NCI-H1694 treated with DMSO at 0.1 percent for 48 hours (cell line): ENCODE measurements at regions not wholly inside any gene's neighbourhood (a gene's known extent, or its start where the extent isn't known, plus 50 kb on each side); places are given as distances from the start of the nearest gene placed in this dataset.
"Not testable (repeated sequence)": the region's sequence is repeated elsewhere in the genome, so short reads cannot be mapped to it uniquely, and the experiment has no call there.

Experiments
- DNase-seq: peaks from one replicate; lab custom pipeline; 2025; lab: John Stamatoyannopoulos, UW

DNA sequence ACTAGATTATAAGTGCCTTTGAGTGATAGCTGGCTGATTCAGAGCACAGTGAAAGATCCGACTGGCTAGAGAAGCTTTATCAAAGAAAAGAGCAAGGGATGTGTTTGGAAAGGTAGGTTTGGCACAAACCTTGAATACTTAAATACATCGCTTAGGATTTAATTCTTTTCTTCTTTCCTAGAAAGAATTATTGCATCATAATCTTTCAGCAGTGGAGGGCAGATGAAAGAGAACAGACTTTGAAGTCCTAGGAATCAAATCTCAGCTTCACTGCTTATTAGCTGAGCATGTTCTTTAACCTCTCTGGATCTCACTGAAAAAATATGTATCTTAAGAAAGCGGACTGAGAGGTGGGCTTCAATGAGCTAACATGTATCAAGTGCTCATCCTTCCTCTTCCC, 122.8 kb downstream of the ZNF365 start:
- no peak for DNase-seq

DNA sequence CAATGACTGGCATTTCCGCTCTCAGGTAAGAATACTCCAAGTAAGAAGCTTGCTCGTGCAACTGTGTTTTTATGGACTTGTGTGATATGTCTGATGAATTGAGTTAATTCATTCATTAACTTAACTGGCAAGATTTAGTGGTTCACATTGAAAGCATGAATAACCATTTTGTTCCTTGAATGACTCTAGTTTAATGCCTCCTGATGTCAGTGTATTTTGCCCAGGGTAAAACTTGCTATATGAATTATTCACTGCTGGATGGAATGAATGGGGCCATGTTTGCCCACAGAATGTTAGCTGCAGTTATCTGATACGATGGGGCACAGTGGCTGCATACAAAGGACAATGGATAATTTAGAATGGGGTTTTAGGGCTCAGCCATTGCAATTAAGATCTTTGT, 124.1 kb downstream of the ZNF365 start:
- DNase-seq: no peak

DNA sequence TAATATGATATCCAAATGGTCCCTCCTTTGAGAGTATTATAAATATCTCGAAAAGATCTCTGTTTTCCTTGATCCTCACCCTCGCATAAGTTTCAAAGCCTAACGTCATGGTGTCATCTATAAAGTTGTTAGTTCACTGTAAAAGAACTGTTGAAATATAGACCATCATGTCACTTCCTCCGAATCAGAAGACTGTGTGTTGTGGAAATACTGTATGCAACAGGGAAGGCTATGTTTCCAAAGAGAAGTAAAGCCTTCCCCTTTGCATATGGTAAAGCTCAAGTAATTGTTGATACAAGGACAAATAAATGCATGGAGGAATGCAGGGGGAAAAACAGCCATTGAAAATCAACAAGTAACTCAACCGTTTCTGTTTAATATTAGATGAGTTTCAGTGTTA, 125.9 kb downstream of the ZNF365 start:
- DNase-seq: not testable (repeated sequence)

DNA sequence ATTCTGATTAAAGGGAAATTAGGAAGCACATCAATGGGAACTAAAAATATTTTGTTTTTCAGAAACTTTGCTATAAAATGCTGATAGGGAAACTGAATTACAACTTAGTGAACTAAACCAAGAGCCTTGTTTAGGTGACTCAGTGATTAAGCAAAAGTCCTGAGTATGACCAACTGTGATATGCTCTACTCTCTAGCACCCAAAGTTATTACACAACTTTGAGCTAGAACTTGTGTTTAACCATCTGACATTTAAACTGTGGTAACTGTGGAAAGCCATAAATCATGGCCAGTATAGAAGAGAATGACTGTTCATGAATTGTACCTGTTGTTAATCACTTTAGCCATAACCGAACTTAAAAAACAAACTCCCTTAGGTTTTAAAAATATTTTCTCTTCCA, 127.4 kb downstream of the ZNF365 start:
- DNase-seq: no peak

DNA sequence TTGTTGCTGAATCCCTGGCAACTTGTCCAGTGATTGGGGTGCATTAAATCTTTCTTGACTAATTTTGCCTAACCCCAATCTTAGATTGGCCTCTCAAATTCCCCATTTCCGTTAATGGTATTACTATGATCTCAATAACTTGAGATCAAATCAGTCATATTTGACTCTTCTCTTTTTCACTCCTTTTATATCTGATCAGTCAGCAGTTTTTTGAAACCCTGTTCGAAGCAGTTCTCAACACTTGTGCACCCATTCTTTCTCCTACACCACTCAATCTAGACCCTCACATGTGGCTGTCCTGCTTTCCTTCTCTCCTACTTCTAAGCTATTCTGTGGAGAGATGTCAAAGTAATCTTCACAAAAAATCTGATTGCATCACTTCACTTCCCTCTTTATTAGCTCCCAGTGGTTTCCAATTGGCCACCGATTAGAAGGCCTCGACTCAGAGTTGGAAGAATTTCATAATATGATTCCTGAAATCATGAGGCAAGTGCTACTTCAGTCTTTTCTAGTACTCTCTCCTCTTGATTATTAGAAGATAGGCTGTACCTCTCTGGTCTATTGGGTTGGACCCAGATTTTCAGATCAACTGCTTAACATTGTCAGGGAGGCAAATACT, 128.9 kb downstream of the ZNF365 start:
- no peak for DNase-seq

DNA sequence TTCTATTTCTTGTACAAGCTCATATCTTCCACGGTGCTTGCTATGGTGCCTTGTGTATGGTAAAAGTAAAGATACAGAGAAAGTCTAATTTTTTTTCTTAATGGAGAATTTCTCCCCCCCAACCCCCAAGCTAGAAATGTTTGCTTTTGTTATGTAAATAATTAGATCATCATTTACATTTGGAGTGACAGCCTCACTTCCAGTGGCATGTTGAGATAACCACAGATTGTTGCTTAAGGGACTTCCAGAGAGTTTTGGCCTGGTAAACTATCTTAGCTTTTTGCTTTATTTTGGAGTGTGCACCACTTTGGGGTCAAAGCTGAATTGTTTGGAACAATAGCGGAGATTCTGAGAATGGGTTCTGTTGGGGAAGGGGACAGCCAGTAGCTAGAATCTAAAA, 129.7 kb downstream of the ZNF365 start:
- DNase-seq: no peak

DNA sequence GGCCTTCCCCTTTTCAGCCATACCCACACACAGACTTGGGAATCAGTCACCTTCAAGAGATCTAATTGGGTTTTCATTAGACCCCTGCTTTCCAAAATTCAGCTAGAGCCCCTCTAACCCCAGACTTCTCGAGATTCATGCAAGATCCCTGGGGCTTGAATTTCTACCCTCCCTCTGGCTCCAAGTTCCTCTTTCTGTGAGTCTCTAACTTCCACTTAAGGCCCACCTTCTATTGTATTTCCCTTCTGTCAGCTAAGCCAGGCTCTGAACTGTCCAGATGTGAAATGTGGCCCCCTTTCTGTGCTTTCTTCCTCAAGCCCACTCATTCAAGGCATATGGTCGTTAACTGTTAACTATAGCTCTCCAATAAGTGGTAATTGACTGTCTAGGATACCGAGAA, 132.2 kb downstream of the ZNF365 start:
- DNase-seq: no peak

DNA sequence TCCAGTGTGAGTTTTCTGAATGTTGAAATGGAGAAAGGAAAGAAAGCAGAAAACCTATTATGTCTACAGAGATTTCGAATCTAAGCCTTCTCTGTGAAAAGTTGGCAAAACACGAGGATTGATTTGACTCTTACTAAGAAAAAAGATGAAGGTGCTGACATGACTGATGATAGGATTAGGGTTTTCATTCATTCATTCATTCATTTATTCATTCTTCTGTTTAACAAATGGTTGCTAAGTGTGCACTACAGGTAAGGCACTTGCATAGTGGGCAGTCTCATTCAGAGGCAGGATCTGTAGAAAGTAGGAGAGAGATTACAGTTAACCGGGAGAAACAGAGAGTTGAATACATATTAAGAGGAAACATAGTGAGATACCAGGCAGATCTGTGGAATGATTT, 137.1 kb downstream of the ZNF365 start:
- DNase-seq: no peak

DNA sequence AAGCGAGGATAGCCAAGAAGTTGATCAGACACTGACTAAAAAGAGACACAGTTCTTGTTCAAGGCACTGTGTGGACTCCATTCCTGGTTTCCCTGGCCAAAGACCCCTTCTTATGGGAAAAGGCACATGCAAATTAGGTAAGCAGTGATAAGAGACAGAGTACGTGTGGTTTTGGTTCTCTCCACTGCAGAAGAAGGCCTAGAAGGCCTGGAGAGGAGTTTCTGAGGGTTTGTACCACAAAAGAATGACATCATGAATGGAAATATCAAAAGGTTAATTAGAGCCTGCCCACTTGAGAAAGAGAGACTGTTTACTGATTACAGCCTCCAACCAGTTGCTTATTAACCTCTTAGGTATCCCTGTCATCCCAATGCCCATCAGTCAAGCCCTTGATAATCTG, 137.5 kb downstream of the ZNF365 start:
- no peak for DNase-seq

DNA sequence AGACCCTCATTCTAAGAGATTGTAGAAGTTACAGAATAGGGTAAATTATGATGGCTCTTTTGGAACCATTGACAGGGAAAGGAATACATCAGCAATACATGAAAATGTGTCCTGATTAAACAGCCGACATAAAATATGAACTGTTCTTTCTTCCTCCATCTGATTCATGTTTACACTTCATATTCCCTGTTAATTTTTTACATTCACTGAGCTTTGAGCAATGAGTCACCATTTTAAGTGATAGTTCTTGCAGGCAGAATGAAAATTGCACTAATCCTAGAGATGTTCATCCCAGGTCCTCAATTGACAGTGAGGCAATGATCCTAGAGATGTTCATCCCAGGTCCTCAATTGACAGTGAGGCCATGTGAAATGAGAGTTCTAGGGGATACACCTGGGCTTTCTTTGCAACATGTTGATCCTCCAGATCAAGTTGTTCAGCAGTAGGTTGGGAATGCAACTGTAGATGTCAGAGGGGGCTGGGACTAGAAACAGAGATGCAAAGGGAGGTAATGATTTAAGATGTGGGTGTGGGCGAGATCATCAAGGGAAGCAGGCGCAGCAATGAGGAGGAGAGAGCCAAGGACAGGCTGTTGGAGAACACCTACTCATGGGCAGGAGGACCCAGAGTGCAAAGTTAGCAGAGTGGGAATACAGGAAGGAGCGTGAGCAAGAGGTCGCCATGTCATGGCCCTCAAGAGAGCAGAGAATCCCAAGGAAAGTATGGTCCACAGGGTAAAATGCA, 138.7 kb downstream of the ZNF365 start:
- no peak for DNase-seq

DNA sequence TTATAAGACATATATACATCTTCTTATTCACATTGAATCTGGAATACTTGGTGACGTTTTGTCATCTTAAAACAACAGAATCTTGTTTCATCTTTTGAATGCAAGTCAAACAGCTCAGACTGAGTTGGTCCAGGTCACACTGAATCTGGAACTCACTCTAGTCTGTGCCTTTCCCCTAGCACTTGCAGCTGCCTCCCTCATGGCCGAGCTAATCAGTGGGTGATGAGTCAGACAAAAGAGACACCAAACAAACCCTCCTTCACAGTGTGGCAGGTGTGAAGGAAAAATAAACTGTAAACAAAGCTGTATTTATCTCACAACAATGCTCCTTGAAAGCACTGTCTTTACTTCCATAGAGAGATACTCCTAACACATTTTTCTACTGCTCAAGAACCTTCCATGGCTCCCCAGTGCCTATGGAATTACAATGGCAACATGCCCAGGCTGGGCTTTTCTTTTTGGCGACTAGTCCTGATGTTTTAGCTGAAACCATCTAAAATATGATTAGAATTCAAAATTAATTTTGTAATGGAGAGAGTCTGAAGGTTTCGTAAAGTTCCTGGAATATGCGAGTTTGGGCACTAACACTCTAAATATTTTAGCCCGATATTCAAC, 140.0 kb downstream of the ZNF365 start:
- no peak for DNase-seq

DNA sequence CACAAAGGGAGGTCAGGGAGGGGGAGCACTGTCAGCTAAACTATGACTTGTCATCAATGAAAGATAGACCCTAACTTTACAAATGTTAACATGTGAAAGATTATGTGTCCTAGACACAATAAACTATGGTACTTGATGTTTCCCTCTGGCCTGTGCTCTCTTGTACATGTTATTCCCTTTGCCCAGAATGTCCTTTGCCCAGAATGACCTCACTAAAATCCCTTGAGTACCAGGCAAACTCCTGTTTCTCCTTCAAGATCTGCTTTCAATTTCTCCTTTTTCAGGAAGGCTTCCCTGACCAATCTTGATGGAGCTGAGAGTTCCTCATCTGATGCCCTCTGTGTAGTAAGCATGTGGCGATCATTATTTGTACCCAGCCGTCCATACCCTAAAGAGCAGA, 143.1 kb downstream of the ZNF365 start:
- DNase-seq: no peak

DNA sequence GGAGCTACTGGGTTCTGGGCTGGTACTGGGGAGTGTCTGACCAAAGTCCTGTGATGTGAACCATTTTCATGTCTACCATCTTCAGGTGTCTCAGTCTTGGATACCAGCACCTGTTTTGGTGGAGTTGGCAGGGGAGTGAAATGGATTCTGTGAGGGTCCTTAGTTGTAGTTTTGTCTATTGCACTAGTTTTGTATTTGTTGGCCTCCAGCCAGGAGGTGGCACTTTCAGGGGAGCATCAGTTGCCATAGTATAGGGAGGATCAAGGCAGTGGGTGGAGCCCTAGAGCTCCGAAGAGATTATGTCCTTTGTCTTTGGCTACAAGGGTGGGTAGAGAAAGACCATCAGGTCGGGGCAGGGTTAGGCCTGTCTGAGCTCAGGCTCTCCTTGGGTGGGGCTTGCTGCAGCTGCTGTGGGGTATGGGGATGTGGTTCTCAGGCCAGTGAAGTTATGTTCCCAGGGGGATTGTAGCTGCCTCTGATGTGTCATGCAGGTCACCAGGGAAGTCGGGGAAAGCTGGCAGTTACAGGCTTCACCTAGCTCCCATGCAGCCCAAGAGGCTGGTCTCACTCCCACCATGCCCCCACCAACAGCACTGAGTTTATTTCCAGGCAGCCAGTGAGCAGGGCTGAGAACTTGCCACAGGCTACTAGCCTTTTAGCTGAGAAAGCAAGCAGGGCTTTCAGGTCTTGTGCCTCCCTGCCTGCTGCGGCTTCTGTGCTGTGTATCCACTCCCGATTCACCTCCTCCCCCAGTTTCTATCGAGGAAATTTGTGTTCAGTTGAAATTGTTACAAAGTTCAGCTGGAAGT, 153.1 kb downstream of the ZNF365 start:
- DNase-seq: no peak

DNA sequence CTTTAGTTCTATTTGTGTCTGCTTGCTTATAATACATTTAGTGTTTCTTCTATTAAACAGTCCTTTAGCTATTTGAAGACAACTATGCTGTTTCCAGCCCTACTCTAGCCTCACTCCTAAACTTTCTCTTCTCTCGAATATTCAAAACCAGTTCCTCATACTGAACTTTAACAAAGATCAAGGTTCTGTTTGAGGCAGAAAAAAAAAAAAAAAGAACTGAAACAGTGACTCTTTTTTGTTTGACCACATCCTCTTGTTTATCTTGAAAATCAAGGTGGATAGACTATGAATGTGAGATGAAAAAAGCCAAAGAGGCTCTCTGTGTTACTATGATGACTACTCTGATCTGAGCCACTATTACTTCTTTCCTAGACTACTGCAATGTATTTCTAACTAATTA, 154.3 kb downstream of the ZNF365 start:
- DNase-seq: no peak

DNA sequence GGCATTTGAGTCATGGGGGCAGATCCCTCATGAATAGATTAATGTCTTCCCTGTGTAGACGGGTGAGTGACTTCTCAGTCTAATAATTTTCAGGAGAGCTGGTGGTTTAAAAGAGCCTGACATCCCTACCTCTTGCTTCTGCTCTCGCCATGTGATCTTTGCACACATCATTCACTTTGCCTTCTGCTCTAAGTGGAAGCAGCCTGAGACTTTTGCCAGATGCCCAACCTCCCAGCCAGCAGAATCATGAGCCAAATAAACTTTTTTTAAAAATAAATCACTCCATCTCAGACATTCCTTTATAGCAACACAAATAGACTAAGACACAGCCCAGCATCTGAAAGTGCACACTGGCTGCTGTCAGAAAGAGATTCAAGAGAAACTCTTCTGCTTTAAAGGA, 155.2 kb downstream of the ZNF365 start:
- no peak for DNase-seq

DNA sequence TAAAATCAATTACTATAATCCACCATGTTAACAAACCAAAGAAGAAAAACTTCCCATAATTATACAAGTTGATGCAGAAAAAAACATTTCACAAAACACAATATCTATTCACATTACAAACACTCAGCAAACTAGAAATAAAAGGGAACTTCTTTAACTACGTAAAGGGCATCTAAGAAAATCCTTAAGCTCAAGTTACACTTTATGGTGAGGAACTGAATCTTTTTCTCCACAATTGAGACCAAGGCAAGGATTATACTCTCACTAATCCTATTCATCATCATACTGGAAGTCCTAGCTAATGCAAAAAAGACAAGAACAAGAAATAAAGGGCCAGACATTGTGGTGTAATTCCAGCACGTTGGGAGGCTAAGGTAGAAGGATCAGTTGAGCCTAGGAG, 159.9 kb downstream of the ZNF365 start:
- DNase-seq: no peak

DNA sequence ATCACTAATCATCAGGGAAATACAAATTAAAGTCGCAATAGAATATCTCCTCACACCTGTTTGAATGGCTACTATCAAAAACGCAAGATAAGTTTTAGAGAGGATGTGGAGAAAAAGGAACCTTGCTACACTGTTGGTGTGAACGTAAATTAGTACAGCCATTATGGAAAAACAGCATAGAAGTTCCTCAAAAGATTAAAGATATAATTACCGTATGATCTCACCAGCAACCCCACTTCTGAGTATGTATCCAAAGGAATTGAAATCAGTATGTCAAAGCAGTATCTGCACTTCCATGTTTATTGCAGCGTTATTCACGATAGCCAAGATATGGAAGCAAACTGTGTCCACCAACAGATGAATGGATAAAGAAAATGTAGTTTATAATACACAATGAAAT, 164.4 kb downstream of the ZNF365 start:
- DNase-seq: no peak

DNA sequence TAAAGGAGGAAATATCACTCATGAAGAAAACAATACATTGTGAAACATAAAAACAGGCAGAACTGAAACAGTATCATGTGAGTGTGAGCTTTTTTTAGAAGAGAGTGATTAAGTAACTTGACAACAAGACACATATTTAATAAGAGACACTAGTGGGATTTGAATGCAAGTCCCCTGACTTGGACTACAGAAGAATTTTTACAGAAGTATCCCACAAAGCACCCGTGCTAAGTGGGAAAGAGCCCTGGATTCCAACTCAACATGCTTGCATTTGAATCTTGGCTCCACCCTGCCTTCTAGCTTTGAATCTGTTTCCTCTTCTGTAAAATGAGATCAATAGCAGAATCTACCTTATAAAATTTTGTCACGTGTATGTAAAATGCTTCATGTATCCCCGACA, 166.2 kb downstream of the ZNF365 start:
- no peak for DNase-seq

DNA sequence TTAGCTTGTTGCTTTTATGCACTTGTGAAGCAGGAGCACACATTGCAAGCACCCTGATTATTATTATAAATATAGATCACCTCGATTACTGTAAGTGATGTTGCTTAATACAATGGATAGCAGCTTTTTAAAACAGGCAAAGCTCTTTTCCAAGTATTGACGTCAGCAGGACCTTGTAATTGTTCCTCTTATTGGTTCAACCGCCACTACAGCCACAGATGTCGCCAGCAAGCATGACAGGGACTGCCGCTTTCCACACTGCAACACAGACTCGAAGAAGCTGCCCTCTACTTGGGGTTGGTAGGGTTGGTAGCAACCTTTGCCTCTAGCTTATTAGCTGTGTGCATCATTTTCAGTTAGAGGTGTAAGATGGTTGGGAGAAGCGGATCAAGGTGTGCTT, 167.6 kb downstream of the ZNF365 start:
- no peak for DNase-seq

DNA sequence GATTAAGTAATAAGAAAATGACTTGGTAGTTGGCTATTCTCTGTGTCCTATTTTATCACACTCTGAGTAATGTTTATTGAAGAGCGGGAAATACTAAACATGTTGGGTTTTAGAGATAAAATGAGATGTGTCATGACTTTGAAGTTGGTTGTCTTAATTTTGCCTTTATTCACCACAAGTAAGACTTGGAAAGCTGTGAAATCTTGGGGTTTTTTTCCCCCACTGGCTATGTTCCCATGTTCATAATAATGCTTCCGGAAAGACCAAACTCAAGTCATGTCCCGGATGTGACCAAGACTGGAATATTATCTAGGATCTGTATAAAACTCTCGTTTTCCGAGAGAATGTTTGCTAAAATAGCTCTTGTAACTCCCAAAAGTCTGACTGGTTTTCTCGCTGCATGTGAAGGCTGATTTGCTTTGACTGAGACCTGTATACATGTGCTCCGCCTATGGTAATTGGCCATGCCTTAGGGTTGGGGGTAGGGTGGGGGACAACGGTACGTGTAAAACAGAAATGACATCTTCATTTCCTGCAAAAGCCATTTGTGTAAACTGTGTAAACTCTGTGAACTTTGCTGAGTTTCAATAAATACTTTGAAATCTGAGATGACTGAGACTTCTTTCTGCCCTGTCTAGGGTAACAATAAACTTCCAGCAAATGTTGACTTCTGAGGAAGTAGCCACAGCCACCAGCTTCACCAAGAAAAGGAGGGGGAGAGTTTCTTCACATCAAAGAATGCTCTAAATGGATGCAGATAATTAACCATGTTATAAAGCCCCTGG, 169.6 kb downstream of the ZNF365 start:
- DNase-seq: no peak

DNA sequence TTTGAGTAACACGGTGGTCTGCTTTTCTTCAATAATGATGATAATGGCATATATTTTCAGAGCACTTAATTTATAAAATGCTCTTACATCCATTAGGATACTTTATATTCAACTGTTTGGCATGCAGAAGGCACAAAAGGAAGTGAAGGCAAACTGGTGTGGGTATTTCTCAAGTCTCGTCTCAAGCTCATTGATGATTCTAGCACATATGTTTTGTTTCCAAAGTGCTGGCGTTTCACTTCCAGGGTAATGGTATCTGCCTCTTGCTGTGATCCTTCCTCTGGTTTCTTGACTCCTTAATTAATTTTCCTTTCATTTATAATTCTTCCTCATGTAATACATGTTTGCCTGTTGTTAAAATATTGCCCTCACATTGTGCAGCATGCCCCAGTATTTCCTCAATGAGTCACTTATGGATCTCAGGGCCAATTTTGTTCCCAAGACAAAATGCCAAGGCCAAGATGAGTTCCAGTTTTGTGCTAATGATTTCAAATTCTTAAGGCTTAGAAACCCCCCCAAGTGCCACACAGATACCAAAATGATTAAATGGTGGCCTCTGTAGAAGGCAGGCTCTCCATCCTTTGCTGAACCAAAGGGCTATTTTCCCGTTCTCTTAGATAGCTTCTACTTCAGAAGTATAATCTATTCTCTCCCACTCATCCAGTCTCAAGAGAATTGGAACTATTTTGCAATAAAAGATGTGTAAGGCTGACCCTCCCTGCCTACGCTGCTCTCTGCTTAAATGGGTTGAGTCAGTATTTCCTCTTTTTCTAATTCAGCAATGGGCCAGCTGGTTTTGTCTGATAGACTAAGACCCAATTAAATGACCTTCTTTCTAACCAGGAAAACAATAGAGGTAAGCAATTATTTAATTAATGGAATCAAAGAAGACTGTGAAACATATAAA, 171.2 kb downstream of the ZNF365 start:
- no peak for DNase-seq
